Astrocyte of the cerebellum (primary cell): ENCODE measurements at regions not wholly inside any gene's neighbourhood (a gene's known extent, or its start where the extent isn't known, plus 50 kb on each side); places are given as distances from the start of the nearest gene placed in this dataset.
A peak's percentile ranks its signal among the peaks of the same experiment; 100 is the strongest.

Source experiments
- DNase-seq: peaks from one replicate; pipeline ENCODE4 v3.0.0-alpha.2; 2011; ENCODE audit warnings: low read depth
- H3K4me3 ChIP-seq: 2 replicates; pipeline ENCODE4 v1.5.1; 2011; ENCODE audit warnings: mild to moderate bottlenecking, low read depth, low read length, moderate library complexity
- in situ Hi-C: cut with HindIII; loops from 2 replicates; pipeline ENCODE4 v1.10.0; 2017; ENCODE audit warnings: low sequenced_read_pairs
- TF ChIP-seq, protein P1 (sequence below): IDR thresholded peaks from 2 replicates; pipeline ENCODE4 v1.5.1; 2012; ENCODE audit warnings: low read length, low read depth, moderate library complexity, mild to moderate bottlenecking; ENCODE audit errors: missing control alignments

DNA sequence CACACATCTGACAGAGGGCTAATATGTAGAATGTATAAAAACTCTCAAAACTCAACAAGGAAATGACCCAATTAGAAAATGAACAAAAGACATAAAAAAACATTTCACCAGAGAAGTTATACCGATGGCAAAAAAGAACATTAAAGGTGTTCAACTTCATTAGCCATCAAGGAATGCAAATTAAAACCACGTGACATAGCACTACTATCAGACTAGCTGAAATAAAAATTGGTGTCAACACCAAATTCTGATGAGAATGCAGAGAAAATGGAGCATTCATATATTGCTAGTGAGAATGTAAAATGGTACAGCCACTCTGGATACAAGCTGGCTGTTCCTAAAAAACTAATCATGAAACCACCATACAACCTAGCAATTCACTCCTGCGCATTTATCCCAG is 128.0 kb downstream of the INSIG2 start:
- no peak for DNase-seq
- H3K4me3 ChIP-seq = no peak overlapping the region
- TF ChIP-seq, protein P1, sequence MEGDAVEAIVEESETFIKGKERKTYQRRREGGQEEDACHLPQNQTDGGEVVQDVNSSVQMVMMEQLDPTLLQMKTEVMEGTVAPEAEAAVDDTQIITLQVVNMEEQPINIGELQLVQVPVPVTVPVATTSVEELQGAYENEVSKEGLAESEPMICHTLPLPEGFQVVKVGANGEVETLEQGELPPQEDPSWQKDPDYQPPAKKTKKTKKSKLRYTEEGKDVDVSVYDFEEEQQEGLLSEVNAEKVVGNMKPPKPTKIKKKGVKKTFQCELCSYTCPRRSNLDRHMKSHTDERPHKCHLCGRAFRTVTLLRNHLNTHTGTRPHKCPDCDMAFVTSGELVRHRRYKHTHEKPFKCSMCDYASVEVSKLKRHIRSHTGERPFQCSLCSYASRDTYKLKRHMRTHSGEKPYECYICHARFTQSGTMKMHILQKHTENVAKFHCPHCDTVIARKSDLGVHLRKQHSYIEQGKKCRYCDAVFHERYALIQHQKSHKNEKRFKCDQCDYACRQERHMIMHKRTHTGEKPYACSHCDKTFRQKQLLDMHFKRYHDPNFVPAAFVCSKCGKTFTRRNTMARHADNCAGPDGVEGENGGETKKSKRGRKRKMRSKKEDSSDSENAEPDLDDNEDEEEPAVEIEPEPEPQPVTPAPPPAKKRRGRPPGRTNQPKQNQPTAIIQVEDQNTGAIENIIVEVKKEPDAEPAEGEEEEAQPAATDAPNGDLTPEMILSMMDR = no peak
- in situ Hi-C loops = no loop called here

DNA sequence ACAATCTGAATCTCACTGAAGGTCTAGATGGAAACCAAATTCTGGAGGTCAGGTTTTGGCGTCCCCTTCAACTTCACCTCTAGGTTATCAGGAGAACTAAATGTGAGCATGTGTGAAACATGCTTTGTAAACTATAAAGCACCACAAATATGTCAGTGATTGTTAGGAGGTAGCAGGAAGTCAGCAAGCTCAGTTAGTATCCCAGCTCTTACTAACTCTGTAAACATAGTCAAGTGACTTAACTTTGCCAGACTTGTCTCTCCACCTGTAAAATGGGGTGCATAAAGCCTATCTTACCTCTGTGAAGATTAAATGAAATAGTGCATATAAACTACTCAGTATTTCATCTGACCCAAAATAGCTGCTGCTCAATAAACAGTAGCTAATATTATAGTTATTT is 121.5 kb downstream of the INSIG2 start:
- no peak overlapping the region for H3K4me3 ChIP-seq
- TF ChIP-seq, protein P1 = no peak
- in situ Hi-C loops = no loop called here
- DNase-seq = no peak

DNA sequence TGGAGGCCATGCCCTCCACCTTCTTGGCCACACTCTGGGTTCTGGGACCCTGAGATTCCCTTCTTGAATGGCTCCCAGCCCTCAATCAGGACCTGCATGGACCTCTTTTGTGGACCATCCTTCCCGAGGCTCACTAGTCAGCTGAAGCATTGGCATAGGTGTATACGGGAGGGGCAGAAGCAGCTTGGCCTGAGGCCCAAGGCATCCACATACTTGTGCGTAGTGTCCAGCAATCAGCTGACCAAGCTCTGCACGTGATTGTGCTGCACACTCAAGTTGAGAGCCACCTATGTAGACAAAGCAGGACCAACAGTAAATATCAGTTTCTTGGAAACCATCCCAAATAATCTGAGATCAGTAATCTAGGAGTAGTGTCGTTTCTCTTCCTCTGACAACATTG is 119.6 kb downstream of the INSIG2 start:
- no peak overlapping the region for H3K4me3 ChIP-seq
- in situ Hi-C loops = no loop called here
- TF ChIP-seq, protein P1 = no peak
- DNase-seq = no peak

DNA sequence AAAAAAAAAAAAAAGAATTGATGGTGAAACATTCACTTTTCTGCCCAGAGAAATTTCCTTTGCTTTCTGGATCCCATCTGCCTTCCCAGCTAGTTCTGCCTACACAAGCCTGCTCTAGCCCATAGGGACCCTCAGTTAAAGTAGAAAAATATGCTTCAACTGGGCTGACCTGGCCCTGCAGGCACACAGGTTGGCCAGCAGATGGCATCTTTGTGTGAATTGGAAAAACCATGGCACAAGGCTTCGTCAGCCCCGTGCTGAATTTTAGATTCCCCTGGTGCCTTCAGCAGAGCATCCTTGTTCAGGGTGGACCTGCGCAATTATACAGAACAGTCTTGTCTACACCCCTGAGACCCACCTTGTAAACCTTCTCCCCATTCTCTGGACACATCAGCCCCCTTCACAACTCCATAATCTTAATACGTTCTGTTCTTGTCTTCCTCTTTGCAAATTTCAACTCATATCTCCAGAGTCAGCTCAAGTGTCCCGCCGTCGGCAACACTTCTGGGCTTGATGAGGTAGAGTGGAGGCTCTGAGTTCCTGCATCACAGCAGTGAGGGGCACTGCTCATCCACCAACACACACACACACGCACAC is 114.5 kb downstream of the INSIG2 start:
- in situ Hi-C loops = no loop called here
- TF ChIP-seq, protein P1 = peak; percentile 92
- DNase-seq = peak; percentile 18
- no peak overlapping the region for H3K4me3 ChIP-seq

DNA sequence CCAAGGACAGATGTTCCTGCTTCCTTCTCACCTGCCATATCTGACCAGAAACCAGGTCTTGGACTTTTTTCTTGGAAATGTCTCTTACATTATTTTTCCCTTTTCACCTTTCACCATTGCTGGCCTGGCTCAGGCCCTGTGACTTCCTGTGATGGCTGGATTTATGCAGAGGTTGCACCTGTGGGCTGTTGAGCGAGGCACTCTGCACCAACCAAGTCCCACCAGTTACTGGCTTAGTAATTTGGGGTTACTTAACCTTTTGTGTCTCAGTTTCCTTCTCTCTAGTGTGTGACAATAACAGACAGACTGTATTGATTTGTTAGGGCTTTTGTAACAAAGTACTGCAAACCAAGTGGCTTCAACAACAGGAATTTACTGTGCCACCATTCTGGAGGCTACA is 110.0 kb downstream of the INSIG2 start:
- H3K4me3 ChIP-seq = no peak overlapping the region
- DNase-seq = no peak
- TF ChIP-seq, protein P1 = no peak
- in situ Hi-C loops = no loop called here

DNA sequence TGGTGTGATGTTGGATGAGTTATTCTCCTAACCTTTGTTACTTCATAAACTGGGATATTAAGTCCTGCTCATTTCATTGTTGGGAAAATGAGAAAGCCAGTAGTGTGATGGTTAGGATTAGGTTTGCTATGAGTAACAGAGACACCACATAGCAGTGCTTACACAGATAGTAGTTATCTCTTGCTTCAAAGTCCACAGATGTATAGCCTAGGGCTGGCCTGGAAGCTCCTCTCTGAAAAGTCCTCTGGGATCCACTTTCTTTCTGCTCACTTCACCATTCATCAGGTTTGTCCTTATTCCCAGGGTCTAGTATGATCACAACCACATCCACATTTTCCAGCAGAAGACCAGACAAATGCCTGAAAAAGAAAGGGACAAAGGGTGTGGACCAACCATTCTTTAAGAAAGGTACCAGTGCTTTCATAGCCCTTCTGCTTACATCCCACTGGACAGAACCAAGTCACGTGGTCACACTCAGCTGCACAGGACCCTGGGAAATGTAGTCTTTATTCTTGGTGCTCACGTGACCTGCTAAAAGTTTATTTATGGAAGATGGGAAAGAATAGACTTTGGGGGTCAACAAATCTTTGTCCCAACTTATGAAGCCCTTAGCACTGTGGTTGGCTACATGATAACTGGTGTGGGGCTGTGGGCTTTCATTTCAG is 108.9 kb downstream of the INSIG2 start:
- no peak overlapping the region for H3K4me3 ChIP-seq
- TF ChIP-seq, protein P1 = no peak
- in situ Hi-C loops = no loop called here
- no peak for DNase-seq

DNA sequence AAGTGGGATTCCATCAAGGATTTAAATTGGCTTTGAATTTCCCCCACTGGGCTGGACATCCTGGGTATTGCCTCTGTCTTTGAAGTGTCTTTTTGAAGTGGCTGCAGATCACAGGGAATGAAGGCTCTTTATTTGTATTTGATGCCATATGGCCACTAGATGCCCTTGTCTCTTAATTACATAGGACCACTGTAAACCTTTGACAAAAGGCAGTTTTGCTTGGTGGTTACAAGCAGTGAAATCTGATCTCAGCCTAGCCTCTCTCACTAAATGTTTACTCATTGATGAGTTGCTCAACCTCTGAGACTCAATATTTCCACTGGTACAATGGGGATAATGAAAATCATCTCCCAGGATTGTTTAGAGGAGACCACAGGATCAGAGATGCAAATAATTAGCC is 102.2 kb downstream of the INSIG2 start:
- in situ Hi-C loops = no loop called here
- no peak overlapping the region for H3K4me3 ChIP-seq
- no peak for DNase-seq
- TF ChIP-seq, protein P1 = no peak
